ENCODE measurements at regions not wholly inside any gene's neighbourhood (a gene's known extent, or its start where the extent isn't known, plus 50 kb on each side); places are given as distances from the start of the nearest gene placed in this dataset.

- no peak for ATAC-seq
- ChIA-PET CTCF (no interaction called here), POLR2A (no interaction called here)
- H3K36me3 Mint-ChIP-seq = no peaks in the 10 kb centered on the region
- no peak overlapping the region for H3K27ac Mint-ChIP-seq
- H3K27me3 Mint-ChIP-seq (ENCODE audit: low read depth) = no peaks in the 10 kb centered on the region
- DNase-seq (ENCODE audit: low spot score) = no peak
- peaks cover 18% of the 10 kb centered on the region for H3K4me1 Mint-ChIP-seq
- no peaks in the 10 kb centered on the region for H3K9me3 Mint-ChIP-seq
- H3K4me3 Mint-ChIP-seq = no peak overlapping the region
- no peak for TF ChIP-seq ATF6 (CRISPR knock-in tag; IDR thresholded peaks at IDR 0.05)
- TF ChIP-seq ZNF219 (CRISPR knock-in tag; IDR thresholded peaks at IDR 0.05; ENCODE audit: borderline replicate concordance) = no peak
- TF ChIP-seq OVOL2 (CRISPR knock-in tag; IDR thresholded peaks at IDR 0.05; ENCODE audit: borderline replicate concordance) = no peak
- TF ChIP-seq KAT7 (CRISPR knock-in tag; IDR thresholded peaks at IDR 0.05; ENCODE audit: borderline replicate concordance) = no peak
- TF ChIP-seq ZNF138 (CRISPR knock-in tag; conservative IDR thresholded peaks at IDR 0.05) = no peak
- no peak for TF ChIP-seq ZNF281 (CRISPR knock-in tag; IDR thresholded peaks at IDR 0.05)
- TF ChIP-seq STAT6 (CRISPR knock-in tag; conservative IDR thresholded peaks at IDR 0.05; ENCODE audit: low read depth) = no peak
- no peak for TF ChIP-seq CTCF (IDR thresholded peaks at IDR 0.05)
- no peak for TF ChIP-seq SP1 (CRISPR knock-in tag; conservative IDR thresholded peaks at IDR 0.05)
Measured at GRCh38 chr7:81111358-81111757, 192.5 kb upstream of the SEMA3C start.

- Mint-ChIP-seq H3K27ac (no peak overlapping the region), H3K27me3 (ENCODE audit: low read depth) (no peaks in the 10 kb centered on the region), H3K36me3 (no peaks in the 10 kb centered on the region), H3K4me3 (no peak overlapping the region), H3K4me1 (peaks cover 18% of the 10 kb centered on the region), H3K9me3 (no peaks in the 10 kb centered on the region)
- ATAC-seq (no peak), DNase-seq (ENCODE audit: low spot score) (no peak)
- ChIA-PET CTCF (no interaction called here), POLR2A (interaction anchor here (0.6 kb wide), 1 partner anchor 353 kb away, joined by 5 read pairs; no protein-coding TSS in a partner anchor)
- no peak for TF ChIP-seq ZNF263 (CRISPR knock-in tag; IDR thresholded peaks at IDR 0.05; ENCODE audit: low read depth)
- TF ChIP-seq ATF2 (CRISPR knock-in tag; IDR thresholded peaks at IDR 0.05; ENCODE audit: borderline replicate concordance, low read depth) = no peak
- TF ChIP-seq CREB1 (CRISPR knock-in tag; IDR thresholded peaks at IDR 0.05) = no peak
- TF ChIP-seq RORB (CRISPR knock-in tag; IDR thresholded peaks at IDR 0.05) = no peak
- TF ChIP-seq ZNF317 (CRISPR knock-in tag; IDR thresholded peaks at IDR 0.05; ENCODE audit: borderline replicate concordance, low read depth) = no peak
Measured at GRCh38 chr7:81110673-81111072, 191.8 kb upstream of the SEMA3C start.
